Ovary (tissue), 3 donors: ENCODE measurements at regions not wholly inside any gene's neighbourhood (a gene's known extent, or its start where the extent isn't known, plus 50 kb on each side); places are given as distances from the start of the nearest gene placed in this dataset.

Source experiments
- EP300 ChIP-seq: sonication (generic); formaldehyde crosslinking; IDR thresholded peaks from one replicate; pipeline ENCODE4 v1.6.1; 2017; ENCODE audit warnings: antibody characterized with exemption
- POLR2A ChIP-seq: fragments of 450-650 bp; IDR thresholded peaks from one replicate; pipeline ENCODE4 v1.6.1; 2017; ENCODE audit warnings: antibody characterized with exemption, mild to moderate bottlenecking, moderate library complexity
- TF ChIP-seq, protein P1 (sequence below), 3 donors: fragments of 450-650 bp in 2 of 3; fragments of 200-600 bp in 1 of 3; IDR thresholded peaks; one replicate each; pipeline versions ENCODE4 v1.5.1 to v1.8.0; 2016 to 2022; ENCODE audit warnings: antibody characterized with exemption in 3 of 3, mild to moderate bottlenecking in 1 of 3
- donor health status: DM: no; HTN: no; CAD: no.

DNA sequence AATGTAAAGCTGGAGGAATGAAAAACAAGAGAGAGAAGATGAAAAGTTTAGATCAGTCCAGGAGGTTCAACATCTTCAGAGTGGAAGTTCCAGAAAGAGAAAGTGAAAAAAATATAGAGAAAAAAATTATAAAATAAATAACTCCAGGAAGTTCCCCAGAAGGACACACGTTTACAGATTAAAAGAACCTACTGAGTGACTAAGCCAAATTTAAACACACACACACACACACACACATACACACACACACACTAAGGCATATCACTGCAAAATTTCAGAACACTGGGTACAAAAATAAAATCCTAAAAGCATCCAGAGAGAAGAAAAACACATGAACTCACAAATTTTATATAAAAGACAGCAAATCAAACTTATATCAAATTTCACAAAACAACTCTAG, 85.9 kb upstream of the PMAIP1 start:
- TF ChIP-seq, protein P1, sequence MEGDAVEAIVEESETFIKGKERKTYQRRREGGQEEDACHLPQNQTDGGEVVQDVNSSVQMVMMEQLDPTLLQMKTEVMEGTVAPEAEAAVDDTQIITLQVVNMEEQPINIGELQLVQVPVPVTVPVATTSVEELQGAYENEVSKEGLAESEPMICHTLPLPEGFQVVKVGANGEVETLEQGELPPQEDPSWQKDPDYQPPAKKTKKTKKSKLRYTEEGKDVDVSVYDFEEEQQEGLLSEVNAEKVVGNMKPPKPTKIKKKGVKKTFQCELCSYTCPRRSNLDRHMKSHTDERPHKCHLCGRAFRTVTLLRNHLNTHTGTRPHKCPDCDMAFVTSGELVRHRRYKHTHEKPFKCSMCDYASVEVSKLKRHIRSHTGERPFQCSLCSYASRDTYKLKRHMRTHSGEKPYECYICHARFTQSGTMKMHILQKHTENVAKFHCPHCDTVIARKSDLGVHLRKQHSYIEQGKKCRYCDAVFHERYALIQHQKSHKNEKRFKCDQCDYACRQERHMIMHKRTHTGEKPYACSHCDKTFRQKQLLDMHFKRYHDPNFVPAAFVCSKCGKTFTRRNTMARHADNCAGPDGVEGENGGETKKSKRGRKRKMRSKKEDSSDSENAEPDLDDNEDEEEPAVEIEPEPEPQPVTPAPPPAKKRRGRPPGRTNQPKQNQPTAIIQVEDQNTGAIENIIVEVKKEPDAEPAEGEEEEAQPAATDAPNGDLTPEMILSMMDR (IDR thresholded peaks at IDR 0.05) = no peak
- TF ChIP-seq EP300 (no peak), POLR2A (no peak)
